GM19397 (cell line): ENCODE measurements at regions not wholly inside any gene's neighbourhood (a gene's known extent, or its start where the extent isn't known, plus 50 kb on each side); places are given as distances from the start of the nearest gene placed in this dataset.

Experiments used
- ATAC-seq: cut with Tn5 transposase; IDR thresholded peaks from one replicate; pipeline ENCODE4 v1.9.1; 2021; ENCODE audit warnings: mild to moderate bottlenecking, moderate library complexity; ENCODE audit not compliant: unreplicated experiment

DNA sequence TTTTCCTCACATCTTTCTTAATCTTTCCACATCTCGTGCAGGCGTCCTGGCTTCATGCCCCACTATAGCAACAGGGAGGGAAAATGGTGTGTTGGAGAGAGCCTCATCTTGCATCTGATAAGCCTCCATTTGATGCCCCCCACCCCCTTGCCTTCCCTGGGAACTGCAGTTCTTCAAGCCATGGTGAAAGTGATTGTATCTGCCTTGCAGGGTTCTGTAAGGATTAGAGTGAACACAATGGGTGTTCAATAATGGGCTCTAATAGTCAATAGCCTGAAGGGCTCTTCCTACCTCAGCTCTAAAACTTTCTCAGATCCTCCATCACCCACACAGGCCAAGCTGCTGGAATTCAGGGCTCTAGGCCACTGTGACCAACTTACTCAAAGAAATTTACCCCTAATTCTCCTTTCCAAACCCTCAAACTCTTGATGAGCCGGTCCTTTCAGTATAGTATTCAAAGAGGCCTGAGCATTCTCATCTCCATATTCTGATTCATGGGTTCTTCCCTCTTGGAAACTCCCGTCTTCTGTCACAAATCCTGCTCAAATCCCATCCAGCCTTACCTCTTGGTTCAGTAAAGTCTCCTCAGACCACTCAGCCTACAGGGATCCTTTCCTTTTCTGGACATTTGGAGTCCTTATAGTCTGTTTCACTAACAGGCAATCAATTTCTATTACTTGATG is 128.3 kb upstream of the TRIM2 start:
- no peak for ATAC-seq

GRCh38 chr4:153076861-153077260 is 127.4 kb upstream of the TRIM2 start:
- no peak for ATAC-seq

DNA sequence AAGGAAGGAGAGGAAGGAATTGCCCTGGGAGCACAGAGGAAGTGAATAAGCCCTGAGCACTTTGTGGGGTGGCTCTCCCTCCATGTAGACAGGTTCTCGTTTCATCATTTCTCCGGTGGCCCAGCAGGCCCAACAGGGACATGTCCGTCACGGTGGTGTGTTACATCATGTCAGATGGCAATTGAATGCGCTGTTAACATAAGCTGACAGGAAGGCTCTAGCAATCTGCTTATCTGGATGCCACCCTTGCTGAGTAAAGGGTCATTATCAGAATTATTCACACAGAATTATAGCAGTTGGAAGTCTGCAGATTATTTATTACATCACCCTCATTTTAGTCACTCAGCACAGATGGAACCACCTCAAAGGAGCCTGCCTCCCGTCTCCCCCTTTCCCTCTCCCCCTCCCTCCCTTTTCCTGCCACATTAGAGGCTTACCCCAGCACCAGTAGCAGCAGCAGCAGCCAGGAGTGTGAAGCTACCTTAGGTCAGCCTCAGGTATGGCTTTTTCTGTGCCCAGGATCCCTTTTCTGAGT is 124.3 kb upstream of the TRIM2 start:
- no peak for ATAC-seq

DNA sequence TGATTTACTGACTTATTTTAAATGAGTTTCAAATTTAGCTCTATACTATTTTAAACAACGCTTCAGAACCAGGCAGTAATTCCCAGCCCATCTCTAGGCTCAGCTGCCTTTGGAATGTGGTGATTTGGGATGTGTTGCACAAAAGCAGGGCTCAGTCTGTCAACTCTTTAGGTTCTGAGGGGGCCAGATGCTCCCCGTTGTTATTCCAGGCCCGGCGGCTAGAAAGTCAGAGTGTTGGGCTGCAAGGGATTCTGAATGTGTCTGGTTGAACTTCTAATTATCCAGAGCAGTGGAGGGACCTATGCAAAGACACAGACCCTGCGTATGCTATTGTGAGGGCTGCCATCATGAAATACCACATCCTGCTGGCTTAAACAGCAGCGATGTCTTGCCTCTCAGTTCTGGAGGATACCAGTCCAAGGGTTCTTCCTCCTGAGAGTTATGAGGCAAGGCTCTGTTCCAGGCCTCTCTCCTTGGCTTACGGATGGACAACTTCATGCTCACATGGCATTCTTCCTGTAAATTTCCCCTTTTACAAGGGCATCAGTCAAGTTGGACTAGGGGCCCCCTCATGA is 123.2 kb upstream of the TRIM2 start:
- ATAC-seq: no peak

DNA sequence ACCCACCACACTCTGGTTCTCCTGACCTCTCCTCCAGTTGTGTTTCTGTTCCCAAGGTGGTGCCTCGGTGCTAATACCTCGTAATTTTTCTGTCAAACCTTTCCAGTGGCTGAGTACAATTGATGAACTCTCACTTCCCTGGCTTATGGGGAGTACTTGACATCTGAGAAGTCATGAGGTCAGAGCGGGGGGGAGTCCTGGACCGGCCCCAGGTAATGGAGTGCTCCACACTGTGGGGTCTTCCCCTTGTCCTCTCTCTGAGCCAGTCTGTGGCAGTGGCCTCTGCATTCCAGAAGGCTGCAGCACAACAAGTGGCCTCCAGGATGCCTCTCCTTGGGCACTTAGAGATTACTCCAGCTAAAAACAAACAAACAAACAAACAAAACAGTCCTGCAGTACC is 122.5 kb upstream of the TRIM2 start:
- no peak for ATAC-seq

GRCh38 chr4:153082322-153083301 is 121.6 kb upstream of the TRIM2 start:
- ATAC-seq: no peak

- peak; percentile 71 for ATAC-seq
Observed at GRCh38 chr4:153083447-153083947, 120.7 kb upstream of the TRIM2 start.

- ATAC-seq: no peak
Observed at GRCh38 chr4:153084224-153084979, 119.8 kb upstream of the TRIM2 start.

- peak; percentile 63 for ATAC-seq
Observed at GRCh38 chr4:153084980-153085630, 119.1 kb upstream of the TRIM2 start.

DNA sequence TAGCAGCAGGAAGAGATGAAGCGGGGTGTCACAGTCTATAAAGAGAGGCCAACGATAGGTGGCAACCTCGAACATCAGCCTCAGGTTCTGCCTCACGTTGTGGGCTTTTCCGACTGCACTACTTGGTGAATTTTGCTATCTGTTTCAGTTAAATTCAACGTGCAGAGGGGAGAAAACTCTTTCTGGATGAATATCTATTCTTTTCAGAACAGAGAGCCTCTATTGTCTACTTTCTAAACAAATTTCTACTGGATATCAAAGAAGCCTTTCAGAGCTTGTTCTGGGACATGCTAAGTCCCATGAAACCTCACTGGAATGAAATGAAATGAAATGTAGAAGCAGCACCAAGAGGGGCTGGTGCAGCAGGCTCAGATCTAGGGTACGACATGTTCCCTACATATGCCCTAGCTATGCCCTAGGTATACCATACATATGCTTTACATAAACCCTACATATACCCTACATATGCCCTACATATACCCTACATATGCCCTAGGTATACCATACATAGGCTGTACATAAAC is 116.5 kb upstream of the TRIM2 start:
- ATAC-seq: no peak

- ATAC-seq: no peak
Observed at GRCh38 chr4:153089742-153090141, 114.5 kb upstream of the TRIM2 start.

DNA sequence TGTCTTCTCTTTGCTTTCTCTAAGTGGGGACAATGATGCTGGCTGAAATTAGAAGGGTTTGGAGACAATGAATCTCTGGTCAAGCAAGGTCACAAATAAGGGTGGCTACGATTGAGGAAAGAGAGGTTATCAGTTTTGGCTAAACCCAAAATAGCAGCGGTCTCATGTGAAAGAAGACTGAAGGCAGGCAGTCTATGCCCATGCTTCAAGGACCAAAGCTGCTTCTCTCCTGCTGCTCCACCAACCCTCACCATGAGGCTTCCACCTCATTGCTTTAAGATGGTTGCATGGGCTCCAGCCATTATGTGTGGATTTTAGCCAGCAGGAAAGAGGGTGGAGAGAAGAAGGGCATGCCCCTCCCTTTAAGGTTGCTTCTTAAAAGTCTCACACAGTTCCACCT is 114.1 kb upstream of the TRIM2 start:
- ATAC-seq: no peak

DNA sequence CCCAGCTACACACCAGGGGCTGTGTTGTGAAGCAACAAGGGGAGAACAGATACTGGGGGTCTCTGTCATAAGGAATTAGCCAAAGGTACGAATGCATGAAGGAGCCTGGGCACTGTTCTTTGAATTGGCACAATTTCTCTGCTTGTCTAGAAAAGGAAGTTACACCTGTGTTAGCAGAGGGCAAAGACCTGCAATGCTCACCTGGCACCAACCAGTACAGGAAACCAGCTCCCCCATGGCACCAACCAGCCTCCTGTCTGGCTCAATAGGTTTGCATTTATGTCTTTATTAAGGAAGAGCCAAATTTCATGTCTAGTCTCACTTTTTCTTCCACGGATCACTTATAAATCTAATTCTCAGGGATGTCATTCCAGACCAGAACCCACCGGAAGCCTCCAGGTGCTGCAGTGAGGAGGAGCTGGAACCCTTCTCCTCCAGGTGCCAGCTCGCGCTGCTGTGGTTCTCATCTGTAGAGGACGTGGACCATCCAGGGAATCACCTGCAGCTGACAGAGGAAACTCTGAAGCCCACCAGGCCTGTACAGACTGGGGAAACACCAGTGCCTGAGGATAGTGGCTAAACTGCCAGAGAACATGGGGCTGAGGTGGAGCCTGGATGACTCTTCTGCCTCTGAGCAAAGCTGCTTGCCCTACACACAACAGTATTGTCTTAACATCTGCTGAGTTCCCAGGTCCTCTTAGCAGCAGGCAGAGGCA is 113.4 kb upstream of the TRIM2 start:
- ATAC-seq: no peak

DNA sequence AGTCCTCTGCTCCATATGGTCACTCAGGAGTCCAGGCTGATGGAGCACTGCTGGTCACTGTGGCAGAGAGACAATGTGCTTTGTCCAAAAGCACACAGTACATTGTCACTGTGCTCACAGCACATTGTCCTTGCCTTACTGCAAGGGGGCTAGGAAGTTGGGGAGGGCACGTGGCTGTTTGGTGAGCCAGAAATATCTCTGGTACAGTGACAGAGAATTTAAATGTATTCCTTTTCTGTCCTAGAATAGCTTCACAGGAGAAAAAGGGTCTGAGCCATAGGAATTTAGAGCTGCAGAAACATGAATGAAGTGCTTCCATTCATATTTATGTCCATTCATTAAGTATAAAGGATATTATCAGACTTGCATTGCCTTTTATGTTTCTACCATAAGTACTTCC is 110.8 kb upstream of the TRIM2 start:
- no peak for ATAC-seq

DNA sequence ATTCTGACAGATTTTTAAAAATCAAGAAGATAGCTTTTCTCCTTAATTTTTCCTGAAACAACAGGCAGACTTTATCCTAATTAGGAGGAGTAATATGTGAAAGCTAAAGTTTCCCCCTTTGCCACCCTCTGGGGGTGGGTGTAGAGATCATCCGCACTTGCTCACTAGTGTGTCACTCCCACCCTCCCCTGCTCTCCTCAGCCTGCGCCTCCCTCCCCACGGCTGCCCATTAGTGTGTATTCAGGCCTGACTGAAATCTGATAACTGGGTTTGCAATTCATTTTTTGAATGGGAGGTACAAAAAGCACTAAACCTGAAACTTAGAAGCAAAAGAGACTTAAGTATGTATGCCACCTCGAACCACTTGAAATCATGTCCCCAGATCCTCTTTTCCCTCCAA is 110.4 kb upstream of the TRIM2 start:
- ATAC-seq: no peak

DNA sequence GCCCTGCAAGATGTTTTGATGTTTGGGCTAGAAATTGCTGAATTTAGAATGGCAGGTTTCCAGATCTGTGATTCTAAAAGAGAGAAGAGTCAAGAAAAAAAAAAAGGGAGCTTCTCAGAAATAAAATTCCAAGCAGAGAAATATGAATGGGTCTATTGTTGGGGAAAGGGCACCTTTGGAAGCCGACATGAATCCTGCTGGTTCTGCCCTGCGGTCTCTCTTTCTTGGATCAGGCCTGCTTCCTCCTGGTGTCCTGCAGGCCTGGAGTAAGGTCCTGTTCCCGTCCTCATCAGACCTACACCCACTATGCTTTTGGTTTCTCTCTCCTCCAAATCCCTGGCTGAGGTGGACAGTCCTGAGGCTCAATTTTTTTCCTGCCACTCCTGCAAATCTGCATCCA is 109.8 kb upstream of the TRIM2 start:
- ATAC-seq: no peak

- no peak for ATAC-seq
Observed at GRCh38 chr4:153095448-153096204, 108.6 kb upstream of the TRIM2 start.

- ATAC-seq: no peak
Observed at GRCh38 chr4:153096344-153096743, 107.9 kb upstream of the TRIM2 start.

DNA sequence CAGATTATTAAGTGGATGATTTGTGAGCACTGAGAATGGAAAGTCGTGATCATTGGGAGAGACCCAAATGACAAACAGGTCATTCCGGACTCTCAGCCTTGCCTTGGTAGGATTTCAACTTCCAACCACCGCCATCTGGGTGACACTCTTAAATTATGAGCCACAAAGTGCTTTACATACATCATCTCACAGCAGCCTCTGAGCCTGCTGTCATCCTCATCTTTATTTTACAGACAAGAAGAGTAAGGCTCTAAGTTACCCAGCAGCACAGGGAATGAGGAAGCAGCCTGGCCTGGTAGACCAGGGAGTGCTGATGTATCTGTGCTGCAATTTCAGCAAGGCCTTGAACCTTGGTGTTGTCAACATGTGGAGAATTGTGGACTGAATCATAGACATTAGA is 105.8 kb upstream of the TRIM2 start:
- no peak for ATAC-seq
